Fibroblast of peridontal ligament (primary cell): ENCODE measurements at regions not wholly inside any gene's neighbourhood (a gene's known extent, or its start where the extent isn't known, plus 50 kb on each side); places are given as distances from the start of the nearest gene placed in this dataset.

Source experiments
- DNase-seq: peaks from one replicate; pipeline ENCODE4 v3.0.0-alpha.2; 2010; ENCODE audit errors: extremely low read depth

DNA sequence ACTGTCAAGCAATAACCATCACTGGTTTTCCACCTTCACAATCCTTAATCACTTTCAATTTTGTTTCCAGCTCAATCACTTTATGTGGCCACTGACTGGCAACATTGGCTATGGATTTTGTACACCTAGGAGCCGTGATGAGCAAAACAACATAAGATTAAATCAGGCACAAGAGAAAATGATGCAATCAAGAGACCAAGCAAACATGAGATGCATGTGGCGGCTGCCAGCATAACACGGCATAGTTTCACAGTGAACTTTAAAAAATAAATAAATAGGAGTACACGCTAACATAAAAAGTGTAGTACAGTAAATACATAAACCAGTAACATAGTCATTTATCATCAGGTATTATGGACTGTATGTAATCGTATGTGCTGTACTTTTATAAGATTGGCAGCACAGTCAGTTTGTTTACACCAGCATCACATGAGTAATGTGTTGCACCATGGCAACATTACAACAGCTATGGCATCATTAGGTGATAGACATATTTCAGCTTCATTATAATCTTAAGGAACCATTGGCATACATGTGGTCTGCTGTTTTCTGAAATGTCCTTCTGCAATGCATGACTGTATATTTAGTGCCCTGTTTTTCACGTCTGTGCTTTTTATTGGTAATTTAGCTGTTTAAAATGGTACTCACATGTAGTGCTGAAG, 83.3 kb upstream of the PRDM11 start:
- no peak for DNase-seq

DNA sequence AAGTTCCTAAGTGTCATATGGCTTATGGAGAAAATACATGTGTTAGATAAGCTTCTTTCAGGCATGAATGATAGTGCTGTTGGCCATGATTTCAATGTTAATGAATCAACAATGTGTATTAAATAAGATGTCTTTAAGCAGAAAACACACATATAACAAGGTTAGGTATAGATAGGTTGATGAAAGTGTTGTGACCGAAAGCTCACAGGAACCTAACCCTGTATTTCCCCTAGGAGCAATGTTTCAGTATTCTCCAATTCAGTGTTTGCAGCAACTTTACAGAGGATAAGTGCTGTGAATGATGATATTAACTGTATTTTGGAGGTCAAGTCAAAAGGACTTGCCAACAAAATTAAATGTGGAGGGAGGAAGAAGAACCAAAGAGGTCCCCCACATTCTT, 82.8 kb upstream of the PRDM11 start:
- DNase-seq = no peak

GRCh38 chr11:45067966-45068365, 78.5 kb upstream of the PRDM11 start:
- DNase-seq = no peak

DNA sequence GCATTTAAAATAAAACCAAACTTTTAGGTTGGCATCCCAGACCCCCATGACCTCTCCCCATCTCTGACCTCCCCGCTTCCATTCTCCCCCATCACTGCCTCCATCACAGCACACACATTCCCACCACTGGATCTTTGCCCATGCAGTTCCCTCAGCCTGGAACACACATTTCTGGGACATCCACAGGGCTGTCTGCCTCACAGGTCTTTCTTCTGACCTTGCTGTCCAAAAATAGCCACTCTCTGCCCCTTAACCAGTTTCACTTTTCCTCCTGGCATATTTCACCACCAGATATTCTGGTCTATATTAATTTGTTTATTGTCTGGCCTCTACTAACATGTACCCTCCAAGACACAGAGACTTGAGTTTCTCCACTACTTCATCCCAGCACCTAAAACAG, 75.2 kb upstream of the PRDM11 start:
- DNase-seq = no peak

GRCh38 chr11:45073685-45074141, 72.7 kb upstream of the PRDM11 start:
- DNase-seq = no peak

GRCh38 chr11:45075519-45075918, 70.9 kb upstream of the PRDM11 start:
- DNase-seq = no peak

DNA sequence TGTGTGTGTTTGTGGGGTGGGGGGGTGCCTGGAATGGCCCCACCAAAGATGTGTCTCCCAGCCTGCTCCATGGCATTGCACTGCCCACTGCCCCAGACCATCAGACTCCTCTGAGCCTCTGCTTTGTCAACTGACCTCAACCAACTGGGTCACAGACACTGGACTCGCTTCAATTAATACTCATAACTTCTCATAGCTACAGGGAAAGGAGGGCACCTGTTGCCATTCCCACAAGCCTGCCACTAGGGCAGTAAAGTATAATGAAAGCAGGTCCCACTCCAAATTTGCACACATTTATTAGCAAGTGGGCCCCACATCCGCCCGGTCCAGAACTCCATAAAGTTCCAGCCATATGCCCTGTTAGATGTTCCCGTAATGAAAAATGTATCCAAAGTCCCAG, 70.5 kb upstream of the PRDM11 start:
- DNase-seq = no peak

DNA sequence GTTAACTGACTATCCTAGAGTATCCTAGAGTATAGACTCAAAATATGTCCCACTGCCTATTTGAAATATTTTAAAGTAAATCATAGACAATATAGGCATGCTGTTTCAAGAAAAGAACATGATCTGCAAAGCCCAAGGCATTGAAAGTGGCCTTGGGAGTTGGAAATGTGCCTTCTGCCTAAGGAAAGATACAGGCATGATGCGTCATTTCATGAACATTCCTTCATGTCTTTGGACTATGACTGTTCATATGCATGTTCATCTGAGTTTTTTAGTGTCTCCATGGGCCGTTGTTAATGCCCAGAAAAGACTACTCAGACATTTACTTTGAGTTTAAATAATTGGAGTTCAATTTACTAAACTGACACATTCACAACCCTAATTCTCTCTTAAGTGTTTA, 69.7 kb upstream of the PRDM11 start:
- no peak for DNase-seq

DNA sequence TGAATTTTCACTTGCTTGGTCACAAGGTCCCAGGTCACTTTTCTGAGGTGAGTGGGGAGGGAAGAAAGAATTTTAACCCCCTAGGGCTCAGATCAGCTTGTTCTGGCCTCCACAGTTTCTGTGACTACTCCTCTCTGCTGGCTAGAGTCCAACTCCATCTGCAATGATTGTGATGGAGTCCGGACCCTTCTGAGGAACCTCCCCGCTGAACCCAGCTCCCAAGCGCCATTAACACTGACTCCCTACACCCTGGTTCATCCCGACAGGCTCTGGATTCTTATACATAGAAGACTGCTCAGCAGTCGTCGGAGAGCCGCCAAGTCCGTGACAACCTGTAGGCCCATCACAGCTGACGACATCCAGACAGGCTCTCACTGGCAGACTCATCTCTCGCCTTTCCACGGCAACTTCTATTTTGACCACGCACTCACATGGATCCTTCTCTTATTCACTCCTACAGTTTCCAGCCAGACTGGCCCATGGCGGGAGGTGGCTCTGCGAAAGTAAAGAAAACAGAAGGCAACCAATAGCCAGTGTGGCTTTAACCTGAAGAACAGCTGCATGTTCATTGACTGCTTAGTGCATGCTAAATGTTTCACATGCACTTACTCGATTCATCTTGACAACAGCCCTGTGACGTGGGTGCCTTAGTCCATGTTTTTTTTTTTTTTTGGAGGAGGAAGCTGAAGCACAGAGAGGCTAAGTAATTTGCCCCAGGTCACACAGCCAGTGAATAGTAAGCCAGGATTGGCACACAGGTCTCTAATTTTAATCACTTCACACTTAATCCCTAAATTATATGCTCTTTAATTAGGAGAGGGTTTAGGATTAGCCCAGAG, 68.0 kb upstream of the PRDM11 start:
- no peak for DNase-seq

- DNase-seq = no peak
These were observed 67.4 kb upstream of the PRDM11 start for GRCh38 chr11:45079075-45079444.

GRCh38 chr11:45079567-45079942, 66.9 kb upstream of the PRDM11 start:
- DNase-seq = no peak

- DNase-seq = no peak
These were observed 66.3 kb upstream of the PRDM11 start for GRCh38 chr11:45079943-45080719.

DNA sequence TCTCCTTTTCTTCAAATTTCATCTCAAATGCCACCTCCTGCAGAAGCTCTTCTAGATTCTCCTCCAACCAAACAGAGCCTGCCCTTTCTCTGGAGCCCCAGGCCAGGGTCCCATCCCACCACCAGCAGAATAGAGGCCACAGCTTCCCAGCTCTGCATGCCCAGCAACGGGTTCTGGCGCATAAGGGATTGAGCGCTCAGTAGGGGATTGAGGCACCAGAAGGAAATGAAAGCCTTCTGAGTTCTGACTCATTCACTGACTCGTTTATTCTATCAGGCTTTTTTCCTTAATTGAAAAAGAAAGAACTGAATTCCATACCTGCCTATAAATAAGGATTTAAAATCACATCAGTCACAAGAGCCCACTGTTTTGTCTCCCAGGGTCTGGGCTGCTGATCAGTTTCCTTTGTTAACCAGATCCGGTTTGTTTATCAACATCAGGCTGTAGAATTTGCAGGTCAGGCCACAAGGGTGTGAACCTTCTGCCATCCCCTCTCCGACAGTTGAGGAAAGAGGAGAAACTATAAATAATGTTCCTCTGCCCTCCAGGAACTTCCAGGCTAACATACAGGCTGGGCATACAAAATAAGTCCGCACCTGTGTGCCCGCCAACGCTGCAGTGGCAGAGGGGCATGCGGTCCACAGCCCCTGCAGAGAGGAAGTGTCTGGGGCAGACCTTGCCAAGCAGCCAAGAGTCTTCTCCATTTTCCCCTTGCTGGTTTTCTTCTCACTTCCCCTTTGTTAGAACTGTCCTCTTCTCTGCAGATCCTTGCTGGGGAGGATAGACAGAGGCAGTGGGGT, 63.5 kb upstream of the PRDM11 start:
- DNase-seq = no peak

DNA sequence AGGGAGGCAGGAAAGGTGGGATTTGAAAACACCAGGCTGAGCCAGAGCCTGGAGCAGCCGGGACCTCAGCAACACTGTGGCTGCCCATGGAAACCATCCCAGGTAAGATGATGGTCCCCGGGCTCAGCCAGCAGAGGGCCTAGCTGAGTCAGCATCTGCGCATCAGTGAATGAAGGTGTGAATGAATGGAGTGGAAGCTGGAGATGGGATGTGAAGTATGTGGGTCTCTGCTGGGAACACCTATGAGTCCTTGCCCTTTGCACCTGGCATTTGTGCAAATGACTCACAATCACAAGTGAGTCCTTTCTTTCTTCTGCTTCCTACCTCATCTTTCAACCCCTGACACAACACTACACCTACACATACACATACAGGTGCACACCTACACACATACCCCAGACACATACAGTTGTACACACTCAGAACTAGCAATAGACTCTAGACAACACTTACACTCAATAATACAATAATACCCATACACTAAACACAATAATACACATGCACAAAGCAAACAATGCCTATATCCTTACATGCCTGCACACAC, 62.8 kb upstream of the PRDM11 start:
- DNase-seq = no peak

DNA sequence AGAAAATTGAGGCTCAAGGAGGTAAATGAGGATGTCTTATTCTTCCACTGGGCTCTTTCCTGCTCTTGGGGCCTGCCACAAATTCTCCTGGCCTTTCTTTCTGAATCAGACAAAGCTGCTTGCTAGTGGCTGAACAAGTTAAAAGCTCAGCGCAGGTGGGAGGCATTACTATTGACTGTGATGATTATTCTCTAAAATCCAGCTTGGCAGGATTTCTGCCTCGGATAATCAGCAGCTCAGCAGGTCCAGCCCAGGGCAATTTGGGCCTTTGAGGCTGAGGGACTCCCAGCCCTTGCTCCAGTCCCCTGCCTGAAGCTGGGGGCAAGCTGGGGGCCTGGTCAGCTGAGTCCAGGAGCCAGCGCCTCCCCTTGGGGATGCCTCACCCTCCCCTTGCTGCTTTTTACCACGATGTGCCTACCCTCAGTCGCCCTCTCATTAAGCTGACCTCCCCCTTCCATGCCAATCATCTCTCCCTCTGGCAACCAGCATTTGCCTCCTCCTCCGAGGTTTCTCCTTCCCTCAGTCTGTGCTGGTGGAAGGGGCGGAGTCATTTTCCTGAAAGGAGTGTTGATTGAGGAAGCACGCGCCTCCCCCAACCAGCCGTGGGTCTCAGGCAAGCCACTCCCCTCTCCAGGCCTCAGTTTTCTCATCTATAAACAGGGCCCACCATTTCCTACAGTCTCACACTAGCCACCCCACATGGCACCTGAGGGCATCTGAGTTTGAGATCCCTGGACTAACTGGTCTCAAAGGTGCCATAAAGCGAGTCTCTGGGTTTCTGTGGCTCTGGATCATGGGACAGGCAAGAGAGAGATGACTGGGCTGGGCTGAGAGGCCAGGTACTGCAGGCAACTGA, 60.6 kb upstream of the PRDM11 start:
- no peak for DNase-seq

GRCh38 chr11:45086526-45086925, 59.9 kb upstream of the PRDM11 start:
- no peak for DNase-seq

DNA sequence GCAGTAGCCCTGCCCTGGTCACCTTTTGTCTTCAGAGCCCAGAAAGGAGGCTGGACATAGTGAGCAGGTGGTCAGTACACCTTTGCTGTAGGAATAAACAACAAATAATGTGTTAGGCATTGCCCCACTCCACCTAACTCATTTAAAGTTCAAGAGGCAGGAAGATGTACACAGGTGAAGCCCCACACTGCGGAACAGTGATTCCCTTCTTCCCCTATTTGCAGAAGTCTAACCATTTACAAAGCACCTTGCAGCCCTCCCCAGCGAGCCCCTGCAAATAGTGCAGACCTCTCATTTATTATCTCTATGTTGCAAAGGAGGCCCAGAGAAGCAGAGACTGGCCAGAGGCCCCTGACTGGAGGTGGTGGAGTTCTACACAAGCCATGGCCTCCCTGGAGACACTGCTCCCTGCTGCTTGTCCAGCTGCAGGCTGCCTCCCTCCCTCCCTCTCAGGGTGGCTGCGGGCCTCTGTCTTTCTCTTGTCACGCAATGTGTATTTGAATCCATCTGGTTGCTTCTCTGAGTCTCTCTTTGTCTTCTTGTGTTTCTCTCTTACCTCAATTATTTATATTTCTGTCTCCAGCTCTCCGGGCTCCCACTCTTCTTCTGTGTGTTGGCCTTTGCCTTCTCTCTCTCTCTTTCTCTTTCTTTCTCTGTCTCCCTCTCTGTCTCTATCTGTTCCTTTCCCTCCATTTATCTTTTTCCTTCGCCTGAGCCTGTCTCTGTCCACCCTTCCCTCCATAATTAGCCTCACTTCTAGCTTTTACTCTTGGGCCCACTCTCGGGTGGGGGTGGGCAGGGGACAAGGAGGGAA, 59.1 kb upstream of the PRDM11 start:
- peak; percentile 52 for DNase-seq

DNA sequence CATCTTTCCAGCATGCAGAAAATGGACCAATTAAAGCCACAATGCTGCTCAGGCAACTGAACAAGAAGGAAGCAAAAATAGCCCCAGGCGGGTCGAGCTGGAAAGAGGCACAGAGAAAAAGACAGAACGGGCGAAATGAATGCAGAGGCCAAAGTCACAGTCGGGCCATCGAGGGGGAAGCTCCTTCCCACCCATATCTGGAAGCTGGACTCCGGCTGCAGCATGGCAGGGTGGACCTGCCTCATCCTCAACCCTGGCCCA, 58.6 kb upstream of the PRDM11 start:
- DNase-seq = no peak

- peak; percentile 97 for DNase-seq
These were observed 57.2 kb upstream of the PRDM11 start for GRCh38 chr11:45089251-45089650.
